C1 segment of cervical spinal cord (tissue), 14 donors: ENCODE measurements at regions not wholly inside any gene's neighbourhood (a gene's known extent, or its start where the extent isn't known, plus 50 kb on each side); places are given as distances from the start of the nearest gene placed in this dataset.
"Not testable (repeated sequence)": the region's sequence is repeated elsewhere in the genome, so short reads cannot be mapped to it uniquely, and the experiment has no call there.

Experiments
- DNase-seq, 14 donors: peaks; one replicate each; lab custom pipeline; 2025; lab: John Stamatoyannopoulos, UW

DNA sequence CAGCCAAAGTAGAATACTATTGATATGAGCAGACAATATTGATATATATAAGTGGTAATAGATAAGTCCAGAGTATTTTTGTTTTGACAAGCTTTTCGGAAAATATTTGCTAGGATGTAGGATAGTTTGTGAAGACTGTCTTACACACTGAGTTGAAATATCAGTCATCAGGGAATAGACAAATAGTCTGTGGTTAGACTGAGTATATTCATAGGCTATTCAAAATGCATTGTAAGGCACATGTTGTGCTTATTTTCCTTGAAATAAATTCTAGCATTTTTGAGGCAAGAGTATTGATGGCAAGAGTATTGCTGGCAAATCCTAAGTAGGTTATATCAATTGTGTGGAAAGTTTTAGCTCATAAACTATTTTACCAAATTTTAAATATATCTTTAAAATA, 201.1 kb downstream of the LRIG3 start:
- DNase-seq, result no peak

DNA sequence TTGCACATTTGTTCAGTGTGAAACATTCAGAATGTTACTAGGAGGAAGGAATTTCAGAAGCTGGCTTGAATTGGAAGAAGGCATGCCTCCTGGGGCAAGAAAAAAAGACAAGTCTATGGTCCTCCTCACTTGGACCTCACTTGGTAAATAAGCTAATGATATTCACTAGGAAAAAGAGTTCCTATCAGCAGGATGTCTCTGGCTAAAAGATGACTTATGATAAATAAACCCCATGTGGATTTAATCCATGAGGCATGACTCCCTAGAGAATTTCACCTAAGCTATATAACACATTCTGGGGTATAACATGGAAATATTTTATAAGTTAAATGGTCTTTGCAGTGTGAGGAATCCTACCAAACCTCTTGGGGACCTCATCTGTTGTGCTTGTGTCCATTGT, 199.9 kb downstream of the LRIG3 start:
- no peak for DNase-seq

DNA sequence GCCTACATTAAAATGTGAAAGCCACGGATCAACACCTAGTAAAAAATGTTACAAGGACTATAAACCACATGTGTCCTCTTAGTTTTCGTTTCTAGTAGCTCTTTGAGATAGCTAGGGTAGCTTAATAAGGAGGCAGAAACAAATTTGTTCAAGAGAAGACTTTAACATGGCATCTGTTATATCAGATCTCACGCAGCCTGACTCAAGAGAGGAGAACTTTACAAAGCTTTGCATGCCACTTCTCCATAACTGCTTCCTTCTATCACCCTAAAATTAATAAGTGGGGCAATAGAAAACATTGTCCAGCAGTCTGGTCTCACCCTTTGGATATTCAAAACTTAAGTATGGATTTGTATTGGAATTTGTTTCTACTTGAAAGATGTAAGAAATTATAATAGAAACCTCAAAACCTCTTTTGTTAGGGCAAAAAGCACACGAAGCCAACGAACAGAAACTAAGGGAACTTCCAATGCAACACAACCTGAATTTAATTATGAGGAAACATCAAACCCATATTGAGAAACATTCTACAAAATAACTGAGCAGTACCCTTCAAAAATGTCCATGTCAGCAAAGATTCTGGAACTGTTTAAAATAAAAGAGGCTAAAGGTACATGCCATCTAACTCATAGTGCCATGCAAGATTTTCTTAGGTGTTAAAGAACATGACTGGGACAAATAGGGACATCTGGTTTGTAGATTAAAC, 194.8 kb downstream of the LRIG3 start:
- DNase-seq, result no peak

DNA sequence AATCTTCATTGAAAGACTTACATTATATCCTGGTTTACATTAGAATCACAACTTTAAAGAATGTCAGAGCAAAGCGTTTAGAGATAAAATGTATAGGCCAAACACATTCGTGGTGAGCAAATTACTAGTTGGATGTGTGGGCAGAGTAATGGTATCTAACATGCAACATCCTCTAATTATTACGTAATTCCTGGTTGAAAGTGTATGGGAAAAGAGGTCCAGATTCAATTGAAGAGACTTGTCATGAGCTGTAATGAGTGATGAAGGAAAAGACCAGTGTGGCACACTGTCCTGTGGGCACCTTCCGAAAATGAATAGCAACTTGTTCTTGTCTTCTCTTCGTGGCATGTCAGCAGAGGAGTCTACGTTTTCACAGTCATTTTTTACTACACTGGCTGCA, 192.8 kb downstream of the LRIG3 start:
- DNase-seq, result no peak

DNA sequence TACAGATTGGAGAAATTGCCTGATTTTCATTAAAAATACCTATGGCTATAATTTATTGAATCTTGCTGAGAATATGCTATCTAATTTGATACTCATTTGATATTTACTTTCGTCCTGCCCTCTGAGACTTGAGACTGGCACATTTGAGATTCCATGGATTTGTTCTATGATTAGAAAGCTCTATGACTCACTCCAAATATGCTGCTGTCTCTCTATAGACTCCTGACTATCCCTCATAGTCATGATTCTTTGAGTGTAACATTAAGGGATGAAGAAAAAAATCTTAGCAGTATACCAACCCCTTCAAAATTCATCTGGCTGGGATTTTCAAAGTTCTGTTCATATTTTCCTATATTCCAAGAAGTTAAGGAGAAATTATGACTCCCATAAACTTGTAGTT, 191.9 kb downstream of the LRIG3 start:
- no peak for DNase-seq

- DNase-seq, result no peak
Measured at GRCh38 chr12:58731096-58731495, 189.2 kb downstream of the LRIG3 start.

DNA sequence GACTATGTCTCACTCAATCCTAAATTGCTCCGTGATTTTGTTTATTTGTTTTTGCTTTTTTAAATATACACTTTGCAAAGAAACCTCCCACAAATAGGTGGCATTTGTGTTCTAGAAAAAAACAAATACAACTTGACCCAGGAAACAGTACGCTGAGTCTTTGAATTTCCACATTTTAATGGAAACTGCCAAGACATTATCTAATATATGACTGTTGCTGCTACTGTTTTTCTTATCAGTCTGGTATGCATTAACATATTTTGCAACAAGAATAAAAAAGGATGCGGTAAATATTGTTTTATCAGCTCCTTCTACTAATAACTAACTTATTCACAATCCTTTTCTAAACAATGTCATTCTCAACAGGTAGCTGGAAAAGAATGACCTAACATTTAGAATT, 187.4 kb downstream of the LRIG3 start:
- DNase-seq, result no peak

DNA sequence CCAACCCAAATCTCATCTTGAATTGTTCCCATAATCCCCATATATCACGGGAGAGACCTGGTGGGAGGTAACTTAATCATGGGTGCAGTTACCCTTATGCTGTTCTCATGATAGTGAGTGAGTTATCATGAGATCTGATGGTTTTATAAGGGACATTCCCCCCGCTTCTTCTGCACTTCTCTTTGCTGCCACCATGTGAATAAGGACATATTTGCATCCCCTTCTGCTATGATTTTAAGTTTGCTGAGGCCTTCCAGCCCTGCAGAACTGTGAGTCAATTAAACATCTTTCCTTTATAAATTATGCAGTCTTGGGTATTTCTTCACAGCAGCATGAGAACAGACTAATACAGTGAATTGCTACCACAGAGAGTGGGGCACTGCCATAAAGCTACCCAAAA, 179.1 kb downstream of the LRIG3 start:
- no peak for DNase-seq

DNA sequence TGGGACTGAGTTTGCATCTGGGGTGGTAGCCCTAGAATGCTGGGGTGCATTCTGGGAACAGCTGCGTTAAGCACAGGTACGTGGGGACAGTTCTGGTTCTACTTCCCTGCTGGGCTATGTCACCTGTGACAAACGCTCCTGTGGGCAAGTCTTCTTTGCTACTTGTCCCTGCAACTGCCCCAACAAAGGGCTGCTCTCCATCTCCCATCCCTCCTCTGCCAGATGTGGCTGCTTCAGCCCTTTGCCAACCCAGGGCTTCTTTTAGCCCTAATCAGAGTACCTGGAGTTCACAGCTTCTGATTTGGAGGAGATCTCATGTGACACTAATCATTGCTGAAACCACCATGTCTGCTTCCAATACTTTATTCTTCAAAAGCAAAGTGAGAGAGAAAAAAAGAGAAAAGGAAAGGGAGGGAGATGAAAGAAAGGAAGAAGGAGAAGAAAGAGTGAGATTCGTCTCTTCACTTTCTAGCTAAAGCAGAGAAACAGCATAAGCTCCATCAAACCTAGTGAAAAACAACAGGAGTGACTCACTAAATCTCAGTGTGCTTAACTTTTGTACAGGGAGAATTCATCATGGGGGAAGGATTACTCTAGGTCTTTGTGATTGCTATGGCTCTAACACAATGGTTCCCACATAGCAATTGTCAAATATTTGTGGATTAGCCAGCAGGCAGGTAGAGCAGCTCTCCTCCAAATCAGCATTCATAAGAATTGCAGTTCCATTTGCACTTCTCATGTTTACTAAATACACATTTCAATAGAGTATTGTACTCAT, 174.8 kb downstream of the LRIG3 start:
- no peak for DNase-seq

DNA sequence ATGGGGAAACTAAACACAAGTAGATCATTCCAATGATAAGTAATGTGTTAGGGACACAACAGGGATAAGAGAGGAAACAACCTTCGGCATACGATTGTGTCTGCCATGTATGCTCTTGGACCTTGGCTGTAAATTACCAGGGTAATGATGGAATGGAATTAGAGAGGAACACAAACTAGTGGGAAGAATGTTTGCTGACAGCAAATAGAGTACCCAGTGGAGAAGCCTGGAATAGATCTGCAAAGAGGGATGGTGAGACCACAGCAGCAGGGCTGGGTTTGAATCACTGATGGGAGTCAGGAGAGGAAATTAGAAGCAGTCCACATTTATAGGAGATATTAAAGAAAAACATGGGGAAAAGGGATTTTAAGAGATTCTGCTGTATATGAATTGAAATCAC, 172.8 kb downstream of the LRIG3 start:
- DNase-seq, result no peak

- DNase-seq, result no peak
Measured at GRCh38 chr12:58750484-58750883, 169.8 kb downstream of the LRIG3 start.

DNA sequence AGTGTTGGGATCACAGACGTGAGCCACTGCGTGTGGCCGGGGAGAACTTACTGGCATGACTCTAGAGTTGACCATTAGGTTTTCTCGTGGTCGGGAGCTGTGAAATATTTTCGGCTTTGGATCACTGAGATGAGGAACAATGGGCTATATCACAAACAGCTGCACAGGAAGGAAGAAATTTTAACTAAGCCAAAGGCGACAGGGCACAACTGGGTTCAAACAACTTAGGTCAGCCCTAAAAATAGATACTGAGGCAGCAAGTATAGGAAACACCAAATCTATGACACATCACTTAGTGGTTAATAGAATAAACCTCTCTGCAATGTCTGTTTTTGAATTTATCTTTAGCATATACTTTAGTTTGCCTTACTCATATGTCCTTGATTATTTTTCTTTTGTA, 162.9 kb downstream of the LRIG3 start:
- DNase-seq, result no peak

DNA sequence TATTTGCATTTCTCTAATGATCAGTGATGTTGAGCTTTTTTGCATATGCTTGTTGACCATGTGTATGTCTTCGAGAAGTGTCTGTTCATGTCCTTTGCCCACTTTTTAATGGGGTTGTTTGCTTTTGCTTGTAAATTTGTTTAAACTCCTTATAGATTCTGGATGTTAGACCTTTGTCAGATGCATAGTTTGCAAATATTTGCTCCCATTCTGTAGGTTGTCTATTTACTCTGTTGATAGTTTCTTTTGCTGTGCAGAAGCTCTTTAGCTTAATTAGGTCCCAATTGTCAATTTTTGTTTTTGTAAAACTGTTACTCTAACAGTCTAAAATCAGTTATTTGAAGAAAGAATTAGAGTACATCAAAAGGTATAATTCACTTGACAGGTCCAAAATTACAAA, 160.6 kb downstream of the LRIG3 start:
- not testable (repeated sequence) for DNase-seq

DNA sequence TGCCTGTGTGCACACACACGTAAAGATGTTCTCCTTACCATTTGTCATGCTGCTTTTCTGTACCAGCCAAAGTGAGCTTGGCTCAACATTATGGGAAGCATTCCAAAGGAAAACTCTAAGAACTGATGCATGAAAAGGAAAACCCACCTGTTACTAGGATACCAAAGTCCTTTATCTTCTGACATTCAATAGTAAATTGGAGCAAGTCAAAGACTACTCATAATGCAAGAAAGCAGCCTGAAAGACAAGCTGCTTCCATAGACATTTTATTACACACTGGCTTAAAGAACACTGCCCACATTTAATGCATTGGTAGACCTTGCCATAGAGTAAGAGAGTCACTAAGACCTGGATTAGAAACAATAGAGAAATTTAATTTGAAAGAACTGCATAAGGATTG, 159.0 kb downstream of the LRIG3 start:
- no peak for DNase-seq

DNA sequence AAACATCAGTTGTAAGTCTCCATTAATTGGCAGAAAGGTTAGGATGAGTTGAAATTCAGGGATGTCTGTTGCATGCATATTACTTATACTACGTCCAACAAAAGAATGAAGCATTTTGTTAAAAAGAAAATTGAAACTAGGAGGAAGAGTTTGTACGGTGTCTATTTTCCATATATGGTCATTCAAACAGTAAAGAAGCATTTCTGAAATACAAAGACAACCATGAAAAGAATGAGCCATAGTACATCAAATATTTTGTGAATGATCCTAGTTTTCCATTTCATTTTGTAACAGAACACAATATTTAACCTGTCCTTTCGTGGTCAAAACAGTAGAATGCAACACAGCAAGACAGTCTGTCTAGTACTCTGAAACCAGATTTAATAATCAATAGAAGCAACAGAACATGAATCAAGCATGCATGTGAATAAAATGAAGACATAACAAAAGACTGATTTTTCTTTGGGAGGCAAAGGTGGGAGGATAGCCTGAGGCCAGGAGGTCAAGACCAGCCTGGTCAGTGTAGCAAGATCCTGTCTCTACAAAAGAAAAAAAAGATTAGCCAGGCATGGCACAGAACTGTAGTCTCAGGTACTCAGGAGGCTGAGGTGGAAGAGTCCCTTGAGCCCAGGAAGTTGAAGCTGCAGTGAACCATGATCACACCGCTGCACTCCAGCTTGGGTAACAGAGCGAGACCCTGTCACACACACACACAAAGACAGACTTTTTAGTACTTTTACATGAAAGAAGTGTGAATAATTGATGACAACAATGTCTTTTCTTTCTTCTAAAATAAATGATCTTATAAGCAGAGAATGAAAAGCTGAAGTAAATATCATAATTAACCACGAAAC, 156.0 kb downstream of the LRIG3 start:
- DNase-seq, result no peak

- no peak for DNase-seq
Measured at GRCh38 chr12:58765076-58765475, 155.2 kb downstream of the LRIG3 start.

DNA sequence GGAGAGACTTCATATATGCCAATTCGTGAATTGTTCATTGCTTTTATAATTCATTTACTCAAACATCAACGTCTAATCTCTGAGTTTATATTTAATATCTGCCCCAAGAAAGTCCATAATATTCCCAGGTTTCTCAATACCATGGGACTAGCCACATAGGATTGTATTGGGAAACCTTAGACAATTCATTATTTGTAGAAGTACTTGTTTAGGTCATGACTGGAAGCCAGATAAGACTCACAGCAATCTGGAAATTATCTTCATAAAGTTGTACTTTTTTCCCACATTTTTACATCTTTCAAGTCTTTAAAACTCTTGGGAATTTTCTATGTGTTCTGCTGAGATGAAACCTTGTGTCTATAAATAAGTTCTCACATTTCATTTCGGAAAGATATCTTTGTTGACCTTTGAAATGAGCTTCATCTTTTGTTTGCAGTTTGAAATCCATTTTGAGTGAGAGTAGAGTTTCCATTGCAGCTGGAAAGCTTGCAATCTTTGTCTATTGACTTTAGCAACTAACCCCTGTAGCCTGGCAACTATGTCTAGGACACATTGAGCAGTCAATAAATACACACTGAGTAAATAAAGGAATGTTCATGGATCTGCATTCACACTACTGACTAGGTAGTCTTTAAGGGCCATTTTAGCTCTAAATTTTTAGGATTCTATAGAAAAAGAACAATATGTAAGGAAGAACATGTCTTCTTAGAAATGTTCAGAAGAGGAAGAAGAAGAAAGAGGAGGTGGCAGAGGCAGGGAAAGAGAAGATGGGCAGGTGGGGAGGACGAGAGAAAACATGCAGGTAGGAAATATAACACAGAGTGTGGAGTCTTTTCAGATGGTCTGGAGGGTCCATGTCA, 154.4 kb downstream of the LRIG3 start:
- DNase-seq, result no peak

DNA sequence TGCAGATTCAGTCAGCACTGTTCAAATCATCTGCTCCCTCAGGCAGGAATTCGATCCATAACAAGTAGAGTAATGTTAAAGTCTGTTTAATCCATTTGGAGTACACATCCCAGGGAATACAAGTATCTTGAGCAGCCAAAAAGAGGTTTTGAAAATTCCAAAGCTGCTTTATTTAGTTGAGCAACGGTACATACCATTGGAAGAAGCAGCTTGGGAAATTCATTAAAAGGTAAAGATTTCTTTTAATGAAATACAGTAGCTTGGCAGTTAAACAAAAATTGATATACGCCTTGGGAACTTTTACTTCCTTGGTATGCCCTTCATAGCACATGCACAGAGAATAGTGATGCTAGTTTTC, 153.8 kb downstream of the LRIG3 start:
- no peak for DNase-seq

DNA sequence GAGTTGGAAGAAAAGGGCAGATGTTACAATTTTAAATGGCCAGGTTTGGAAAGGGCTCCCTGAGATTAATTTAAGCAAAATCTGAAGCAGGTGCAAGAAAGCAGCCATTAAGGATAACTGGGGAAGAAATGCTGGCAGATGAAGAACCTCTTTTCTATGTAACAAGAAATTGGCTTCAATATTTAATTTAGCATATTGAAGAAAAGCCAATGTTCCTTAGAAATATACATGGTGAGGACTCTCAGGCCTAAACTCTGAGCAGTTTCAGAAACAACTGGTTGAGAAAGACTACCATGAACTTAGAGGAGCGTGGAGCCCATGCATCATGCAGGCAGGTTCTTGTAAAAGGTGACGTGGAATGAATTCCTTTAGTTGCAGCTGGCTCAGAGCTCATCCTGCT, 152.8 kb downstream of the LRIG3 start:
- no peak for DNase-seq

- no peak for DNase-seq
Measured at GRCh38 chr12:58773986-58774385, 146.3 kb downstream of the LRIG3 start.

DNA sequence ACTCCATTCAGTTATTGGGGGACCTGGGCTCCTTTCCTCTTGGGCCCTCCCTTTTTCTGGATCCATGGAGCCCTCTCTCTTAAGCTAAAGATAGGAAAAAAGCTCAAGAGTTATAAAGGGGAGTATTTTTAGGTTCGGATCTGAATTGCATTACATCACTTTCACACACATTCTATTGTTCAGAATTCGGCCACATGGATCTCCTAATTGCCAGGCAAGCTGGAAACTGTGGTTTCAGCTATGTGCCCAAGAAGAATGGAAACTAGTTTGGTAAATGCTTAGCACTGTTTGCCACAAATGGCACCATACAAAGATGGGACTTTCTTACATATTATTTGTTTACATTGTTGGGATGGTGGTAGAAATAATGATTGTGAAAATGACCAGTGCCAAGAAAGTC, 145.6 kb downstream of the LRIG3 start:
- no peak for DNase-seq

DNA sequence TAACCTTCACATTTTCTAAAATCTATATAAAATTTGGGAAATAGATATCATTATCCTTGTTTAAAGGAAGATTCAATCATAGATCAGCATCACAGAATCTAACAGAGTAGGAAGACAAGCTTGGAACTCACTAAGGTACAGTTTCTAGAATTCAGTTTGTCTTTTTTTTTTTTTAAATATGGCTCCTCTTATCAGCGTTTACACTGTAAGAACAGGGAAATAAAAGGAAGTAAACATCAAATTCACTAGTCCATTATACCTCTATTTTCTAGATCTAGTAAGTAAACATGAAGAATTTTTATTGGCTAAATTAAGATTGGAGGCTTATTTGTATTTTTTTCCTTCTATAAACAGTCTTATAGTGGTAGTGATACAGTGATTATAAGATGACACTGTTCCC, 144.9 kb downstream of the LRIG3 start:
- no peak for DNase-seq
